ENCODE measurements at regions not wholly inside any gene's neighbourhood (a gene's known extent, or its start where the extent isn't known, plus 50 kb on each side); places are given as distances from the start of the nearest gene placed in this dataset.
A peak's percentile ranks its signal among the peaks of the same experiment; 100 is the strongest.
"Not testable (repeated sequence)": the region's sequence is repeated elsewhere in the genome, so short reads cannot be mapped to it uniquely, and the experiment has no call there.

GRCh38 chr6:12509060-12509459 lies 207.5 kb upstream of the PHACTR1 start:
- no peak for DNase-seq (ENCODE audit: low read depth)

GRCh38 chr6:12516070-12516469 lies 200.5 kb upstream of the PHACTR1 start:
- DNase-seq (ENCODE audit: low read depth): no peak

- DNase-seq (ENCODE audit: low read depth): peak; percentile 40
Observed at GRCh38 chr6:12522347-12522746, 194.2 kb upstream of the PHACTR1 start.

- no peak for DNase-seq (ENCODE audit: low read depth)
Observed at GRCh38 chr6:12523726-12524125, 192.8 kb upstream of the PHACTR1 start.

GRCh38 chr6:12525276-12525675 lies 191.3 kb upstream of the PHACTR1 start:
- DNase-seq (ENCODE audit: low read depth): no peak

GRCh38 chr6:12527339-12527738 lies 189.2 kb upstream of the PHACTR1 start:
- no peak for DNase-seq (ENCODE audit: low read depth)

- no peak for DNase-seq (ENCODE audit: low read depth)
Observed at GRCh38 chr6:12528136-12528535, 188.4 kb upstream of the PHACTR1 start.

- DNase-seq (ENCODE audit: low read depth): no peak
Observed at GRCh38 chr6:12528581-12529363, 187.8 kb upstream of the PHACTR1 start.

GRCh38 chr6:12529364-12530019 lies 187.1 kb upstream of the PHACTR1 start:
- DNase-seq (ENCODE audit: low read depth): no peak

GRCh38 chr6:12530345-12530744 lies 186.2 kb upstream of the PHACTR1 start:
- no peak for DNase-seq (ENCODE audit: low read depth)

- no peak for DNase-seq (ENCODE audit: low read depth)
Observed at GRCh38 chr6:12533586-12533985, 183.0 kb upstream of the PHACTR1 start.

GRCh38 chr6:12534069-12534853 lies 182.3 kb upstream of the PHACTR1 start:
- DNase-seq (ENCODE audit: low read depth): no peak

GRCh38 chr6:12535586-12536314 lies 180.8 kb upstream of the PHACTR1 start:
- DNase-seq (ENCODE audit: low read depth): no peak

- no peak for DNase-seq (ENCODE audit: low read depth)
Observed at GRCh38 chr6:12536416-12536815, 180.2 kb upstream of the PHACTR1 start.

- DNase-seq (ENCODE audit: low read depth): no peak
Observed at GRCh38 chr6:12537389-12537788, 179.2 kb upstream of the PHACTR1 start.

GRCh38 chr6:12538881-12539357 lies 177.6 kb upstream of the PHACTR1 start:
- DNase-seq (ENCODE audit: low read depth): peak; percentile 52

GRCh38 chr6:12542319-12543115 lies 174.1 kb upstream of the PHACTR1 start:
- DNase-seq (ENCODE audit: low read depth): not testable (repeated sequence)

- DNase-seq (ENCODE audit: low read depth): no peak
Observed at GRCh38 chr6:12543953-12544352, 172.6 kb upstream of the PHACTR1 start.

GRCh38 chr6:12544821-12545565 lies 171.6 kb upstream of the PHACTR1 start:
- no peak for DNase-seq (ENCODE audit: low read depth)

GRCh38 chr6:12545619-12546409 lies 170.8 kb upstream of the PHACTR1 start:
- DNase-seq (ENCODE audit: low read depth): peak; percentile 69

Measured in iris pigment epithelial cell (primary cell).